HUES6 (cell line): ENCODE measurements at regions not wholly inside any gene's neighbourhood (a gene's known extent, or its start where the extent isn't known, plus 50 kb on each side); places are given as distances from the start of the nearest gene placed in this dataset.
A peak's percentile ranks its signal among the peaks of the same experiment; 100 is the strongest.

Source experiments
- H3K27ac ChIP-seq: 2 replicates; pipeline ENCODE4 v1.7.0; 2013; ENCODE audit warnings: low read depth, mild to moderate bottlenecking, low read length, inconsistent platforms
- H3K27me3 ChIP-seq: 2 replicates; pipeline ENCODE4 v1.6.1; 2013; ENCODE audit warnings: low read length; ENCODE audit not compliant: control insufficient read depth, insufficient read depth
- H3K36me3 ChIP-seq: 2 replicates; pipeline ENCODE4 v1.6.1; 2013; ENCODE audit warnings: low read length; ENCODE audit not compliant: control insufficient read depth, insufficient read depth
- H3K4me1 ChIP-seq: 2 replicates; pipeline ENCODE4 v1.6.1; 2013; ENCODE audit warnings: low read length; ENCODE audit not compliant: control insufficient read depth, insufficient read depth
- H3K4me3 ChIP-seq: 2 replicates; pipeline ENCODE4 v1.5.1; 2013; ENCODE audit warnings: low read depth, low read length
- H3K9ac ChIP-seq: one replicate; pipeline ENCODE4 v1.6.1; 2013; ENCODE audit warnings: mild to moderate bottlenecking, low read length
- H3K9me3 ChIP-seq: 2 replicates; pipeline ENCODE4 v1.6.1; 2013; ENCODE audit warnings: low read depth, low read length; ENCODE audit not compliant: control insufficient read depth, insufficient read depth

DNA sequence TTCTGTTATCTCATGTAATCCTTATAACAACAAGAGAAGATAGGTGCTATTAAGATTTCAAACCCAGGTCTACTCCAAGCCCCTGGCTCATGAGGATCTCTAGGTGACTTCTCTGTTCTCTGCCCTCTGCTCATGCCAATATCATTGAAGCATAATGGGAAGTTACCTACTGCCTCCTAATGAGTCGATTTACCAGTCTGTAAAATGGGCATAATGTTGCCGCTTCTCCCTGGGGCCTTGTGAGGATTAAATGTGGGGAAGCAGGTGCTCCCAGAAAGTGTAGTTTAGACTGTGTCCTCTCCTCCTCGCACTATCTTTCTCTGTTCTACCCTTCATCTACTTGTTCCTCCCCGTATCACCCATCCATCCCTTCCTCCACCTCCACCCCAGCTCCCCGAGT lies 169.2 kb upstream of the LHX5 start:
- Histone ChIP-seq H3K9ac (no peak overlapping the region), H3K27ac (no peak overlapping the region), H3K9me3 (no peaks in the 10 kb centered on the region), H3K27me3 (peaks cover 14% of the 10 kb centered on the region), H3K4me3 (no peak overlapping the region), H3K4me1 (peaks cover 25% of the 10 kb centered on the region), H3K36me3 (no peaks in the 10 kb centered on the region)

- no peak overlapping the region for H3K4me3 ChIP-seq
- H3K9ac ChIP-seq, result no peak overlapping the region
- H3K27ac ChIP-seq, result no peak overlapping the region
- H3K9me3 ChIP-seq, result no peaks in the 10 kb centered on the region
- H3K4me1 ChIP-seq, result peaks cover 25% of the 10 kb centered on the region
- peaks cover 11% of the 10 kb centered on the region for H3K27me3 ChIP-seq
- no peaks in the 10 kb centered on the region for H3K36me3 ChIP-seq
Measured at GRCh38 chr12:113639474-113639873, 167.8 kb upstream of the LHX5 start.

DNA sequence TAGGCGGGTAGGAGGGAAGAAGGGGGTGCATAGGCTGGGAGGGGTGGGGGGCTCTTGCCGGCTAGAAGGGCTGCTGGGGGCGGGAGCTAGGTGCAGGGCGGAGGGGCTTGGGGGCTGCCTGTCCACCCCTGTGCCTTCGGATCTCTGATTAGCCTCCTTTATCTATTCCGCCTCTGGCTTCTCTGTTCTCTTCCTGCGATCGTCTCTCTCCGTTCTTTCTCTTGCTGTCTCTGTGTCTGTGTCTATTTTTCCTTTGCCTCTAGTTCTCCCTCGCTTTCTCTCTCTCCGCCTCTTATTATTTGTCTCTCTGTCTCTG lies 166.7 kb upstream of the LHX5 start:
- Histone ChIP-seq H3K36me3 (no peaks in the 10 kb centered on the region), H3K27me3 (peaks cover 11% of the 10 kb centered on the region), H3K9me3 (no peaks in the 10 kb centered on the region), H3K9ac (no peak overlapping the region), H3K4me1 (peaks cover 25% of the 10 kb centered on the region), H3K4me3 (peak overlapping the region; percentile 52), H3K27ac (no peak overlapping the region)

- Histone ChIP-seq H3K4me1 (peaks cover 12% of the 10 kb centered on the region), H3K27ac (no peak overlapping the region), H3K9me3 (peaks cover 10% of the 10 kb centered on the region), H3K4me3 (no peak overlapping the region), H3K9ac (no peak overlapping the region), H3K27me3 (peaks cover 6% of the 10 kb centered on the region), H3K36me3 (no peaks in the 10 kb centered on the region)
Measured at GRCh38 chr12:113634982-113635381, 163.3 kb upstream of the LHX5 start.

- Histone ChIP-seq H3K4me1 (peaks cover 12% of the 10 kb centered on the region), H3K9me3 (peaks cover 15% of the 10 kb centered on the region), H3K9ac (no peak overlapping the region), H3K27ac (no peak overlapping the region), H3K27me3 (peaks cover 5% of the 10 kb centered on the region), H3K4me3 (no peak overlapping the region), H3K36me3 (no peaks in the 10 kb centered on the region)
Measured at GRCh38 chr12:113634474-113634873, 162.8 kb upstream of the LHX5 start.

- Histone ChIP-seq H3K27ac (no peak overlapping the region), H3K9ac (no peak overlapping the region), H3K27me3 (no peaks in the 10 kb centered on the region), H3K4me1 (peaks cover 12% of the 10 kb centered on the region), H3K4me3 (no peak overlapping the region), H3K9me3 (peaks cover 16% of the 10 kb centered on the region), H3K36me3 (no peaks in the 10 kb centered on the region)
Measured at GRCh38 chr12:113633678-113634332, 162.1 kb upstream of the LHX5 start.

DNA sequence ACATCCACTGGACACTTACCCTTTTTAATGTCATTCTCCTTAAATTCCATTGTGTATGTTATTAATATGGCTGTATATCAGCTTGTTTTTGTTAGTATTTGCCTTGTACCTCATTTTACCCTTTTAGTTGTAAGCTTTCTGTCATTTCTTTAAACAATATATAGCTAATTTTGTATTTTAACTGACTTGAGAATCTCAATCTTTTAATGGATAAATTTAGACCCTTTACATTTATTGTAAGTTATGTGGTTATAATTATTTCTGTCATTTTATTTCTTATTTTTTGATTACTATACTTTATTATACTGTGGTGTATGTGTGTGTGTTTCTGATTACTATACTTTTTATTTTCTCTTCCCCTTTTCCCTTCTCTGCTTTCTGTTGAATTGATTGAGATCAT lies 159.0 kb upstream of the LHX5 start:
- Histone ChIP-seq H3K27me3 (no peaks in the 10 kb centered on the region), H3K9me3 (peaks cover 31% of the 10 kb centered on the region), H3K9ac (no peak overlapping the region), H3K27ac (no peak overlapping the region), H3K4me1 (no peaks in the 10 kb centered on the region), H3K36me3 (no peaks in the 10 kb centered on the region), H3K4me3 (no peak overlapping the region)

GRCh38 chr12:113625499-113625898 lies 153.8 kb upstream of the LHX5 start:
- no peak overlapping the region for H3K4me3 ChIP-seq
- peaks cover 34% of the 10 kb centered on the region for H3K9me3 ChIP-seq
- H3K27me3 ChIP-seq, result peaks cover 6% of the 10 kb centered on the region; the same call in 1 of the 2 replicates
- H3K9ac ChIP-seq, result no peak overlapping the region
- H3K36me3 ChIP-seq, result no peaks in the 10 kb centered on the region
- H3K4me1 ChIP-seq, result 0 out of 2 replicates have a peak, but pooled peaks cover 5% of the 10 kb centered on the region
- H3K27ac ChIP-seq, result no peak overlapping the region

- Histone ChIP-seq H3K27me3 (peaks cover 6% of the 10 kb centered on the region; the same call in 1 of the 2 replicates), H3K4me3 (no peak overlapping the region), H3K4me1 (0 out of 2 replicates have a peak, but pooled peaks cover 5% of the 10 kb centered on the region), H3K27ac (no peak overlapping the region), H3K9ac (no peak overlapping the region), H3K9me3 (peaks cover 16% of the 10 kb centered on the region), H3K36me3 (no peaks in the 10 kb centered on the region)
Measured at GRCh38 chr12:113622410-113622809, 150.7 kb upstream of the LHX5 start.

DNA sequence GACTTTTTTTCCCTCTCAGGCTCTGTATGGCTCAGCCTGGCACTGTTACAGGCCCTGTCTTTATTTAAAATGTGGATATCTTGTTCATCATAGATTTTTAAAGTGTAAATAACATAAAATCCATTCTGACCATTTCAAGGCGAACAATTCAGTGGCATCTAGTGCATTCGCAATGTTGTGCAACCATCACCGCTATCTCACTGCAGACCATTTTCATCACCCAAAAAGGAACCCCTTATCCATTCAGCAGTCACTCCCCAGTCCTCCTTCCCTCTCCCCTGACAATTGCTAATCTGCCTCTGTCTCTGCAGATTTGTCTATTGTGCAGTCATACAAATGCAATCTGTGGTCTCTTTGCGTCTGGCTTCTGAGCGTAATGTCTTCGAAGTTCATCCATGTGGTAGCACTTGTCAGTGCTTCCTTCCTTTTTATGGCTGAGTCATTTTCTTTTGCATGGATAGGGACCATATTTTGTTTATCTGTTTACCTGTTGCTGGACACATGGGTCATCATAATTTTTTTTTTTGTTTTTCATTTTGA lies 148.8 kb upstream of the LHX5 start:
- Histone ChIP-seq H3K4me3 (no peak overlapping the region), H3K27ac (no peak overlapping the region), H3K9me3 (peaks cover 6% of the 10 kb centered on the region), H3K4me1 (0 out of 2 replicates have a peak, but pooled peaks cover 5% of the 10 kb centered on the region), H3K27me3 (peaks cover 6% of the 10 kb centered on the region; the same call in 1 of the 2 replicates), H3K9ac (no peak overlapping the region), H3K36me3 (no peaks in the 10 kb centered on the region)

- no peak overlapping the region for H3K9ac ChIP-seq
- no peaks in the 10 kb centered on the region for H3K9me3 ChIP-seq
- 0 out of 2 replicates have a peak, but pooled peaks cover 5% of the 10 kb centered on the region for H3K4me1 ChIP-seq
- H3K4me3 ChIP-seq, result no peak overlapping the region
- no peaks in the 10 kb centered on the region for H3K36me3 ChIP-seq
- peaks cover 6% of the 10 kb centered on the region; the same call in 1 of the 2 replicates for H3K27me3 ChIP-seq
- no peak overlapping the region for H3K27ac ChIP-seq
Measured at GRCh38 chr12:113619202-113619601, 147.5 kb upstream of the LHX5 start.
